ENCODE measurements at regions not wholly inside any gene's neighbourhood (a gene's known extent, or its start where the extent isn't known, plus 50 kb on each side); places are given as distances from the start of the nearest gene placed in this dataset.

DNA sequence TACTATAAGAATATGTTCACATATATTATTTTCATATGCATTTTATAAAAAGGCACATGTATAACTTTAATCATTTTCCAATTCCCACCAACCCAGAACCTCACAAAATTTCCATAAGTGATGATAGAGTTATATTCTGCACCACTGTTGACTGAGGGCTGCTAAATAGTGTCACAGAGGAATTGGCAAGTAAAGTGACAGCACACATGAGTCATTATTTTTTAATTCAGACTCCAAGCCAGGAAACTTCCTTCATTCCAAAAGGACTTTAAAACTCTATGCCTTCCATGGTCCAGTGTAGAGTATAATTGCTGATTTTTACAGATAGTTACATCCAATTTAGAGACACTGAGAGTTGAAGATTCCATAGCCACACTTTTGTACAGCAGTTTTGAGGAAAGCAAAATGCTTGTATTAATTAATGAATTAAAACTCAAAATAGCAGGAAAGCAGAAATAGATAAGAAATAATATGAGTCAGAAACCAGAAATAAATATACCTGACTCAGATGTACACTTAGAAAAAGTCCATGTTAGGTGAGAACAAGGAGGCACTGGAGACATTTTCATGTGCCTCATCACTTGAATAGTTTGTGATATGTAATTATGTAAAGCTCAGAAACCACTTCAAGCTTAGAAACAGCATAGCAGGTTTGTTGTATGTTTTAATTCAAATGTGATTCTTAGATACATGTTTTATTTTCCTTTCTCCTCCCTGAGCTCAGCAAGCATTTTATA is 425.2 kb upstream of the OPRM1 start:
- TF ChIP-seq, protein P1, sequence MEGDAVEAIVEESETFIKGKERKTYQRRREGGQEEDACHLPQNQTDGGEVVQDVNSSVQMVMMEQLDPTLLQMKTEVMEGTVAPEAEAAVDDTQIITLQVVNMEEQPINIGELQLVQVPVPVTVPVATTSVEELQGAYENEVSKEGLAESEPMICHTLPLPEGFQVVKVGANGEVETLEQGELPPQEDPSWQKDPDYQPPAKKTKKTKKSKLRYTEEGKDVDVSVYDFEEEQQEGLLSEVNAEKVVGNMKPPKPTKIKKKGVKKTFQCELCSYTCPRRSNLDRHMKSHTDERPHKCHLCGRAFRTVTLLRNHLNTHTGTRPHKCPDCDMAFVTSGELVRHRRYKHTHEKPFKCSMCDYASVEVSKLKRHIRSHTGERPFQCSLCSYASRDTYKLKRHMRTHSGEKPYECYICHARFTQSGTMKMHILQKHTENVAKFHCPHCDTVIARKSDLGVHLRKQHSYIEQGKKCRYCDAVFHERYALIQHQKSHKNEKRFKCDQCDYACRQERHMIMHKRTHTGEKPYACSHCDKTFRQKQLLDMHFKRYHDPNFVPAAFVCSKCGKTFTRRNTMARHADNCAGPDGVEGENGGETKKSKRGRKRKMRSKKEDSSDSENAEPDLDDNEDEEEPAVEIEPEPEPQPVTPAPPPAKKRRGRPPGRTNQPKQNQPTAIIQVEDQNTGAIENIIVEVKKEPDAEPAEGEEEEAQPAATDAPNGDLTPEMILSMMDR (CRISPR knock-in tag; IDR thresholded peaks at IDR 0.05), result no peak
- no peak for TF ChIP-seq ZNF292 (CRISPR knock-in tag; IDR thresholded peaks at IDR 0.05; ENCODE audit: borderline replicate concordance, low read depth)
- TF ChIP-seq SMC3 (IDR thresholded peaks at IDR 0.05; ENCODE audit: low read length), result no peak
- TF ChIP-seq EZH2 (conservative IDR thresholded peaks at IDR 0.05; ENCODE audit: low read depth, low read length), result no peak
- TF ChIP-seq NFE2L1 (CRISPR knock-in tag; IDR thresholded peaks at IDR 0.05; ENCODE audit: borderline replicate concordance), result no peak
- no peak for TF ChIP-seq DNMT1 (CRISPR knock-in tag; IDR thresholded peaks at IDR 0.05)
- TF ChIP-seq RAD21 (CRISPR knock-in tag; IDR thresholded peaks at IDR 0.05), result no peak
- TF ChIP-seq, protein P2, sequence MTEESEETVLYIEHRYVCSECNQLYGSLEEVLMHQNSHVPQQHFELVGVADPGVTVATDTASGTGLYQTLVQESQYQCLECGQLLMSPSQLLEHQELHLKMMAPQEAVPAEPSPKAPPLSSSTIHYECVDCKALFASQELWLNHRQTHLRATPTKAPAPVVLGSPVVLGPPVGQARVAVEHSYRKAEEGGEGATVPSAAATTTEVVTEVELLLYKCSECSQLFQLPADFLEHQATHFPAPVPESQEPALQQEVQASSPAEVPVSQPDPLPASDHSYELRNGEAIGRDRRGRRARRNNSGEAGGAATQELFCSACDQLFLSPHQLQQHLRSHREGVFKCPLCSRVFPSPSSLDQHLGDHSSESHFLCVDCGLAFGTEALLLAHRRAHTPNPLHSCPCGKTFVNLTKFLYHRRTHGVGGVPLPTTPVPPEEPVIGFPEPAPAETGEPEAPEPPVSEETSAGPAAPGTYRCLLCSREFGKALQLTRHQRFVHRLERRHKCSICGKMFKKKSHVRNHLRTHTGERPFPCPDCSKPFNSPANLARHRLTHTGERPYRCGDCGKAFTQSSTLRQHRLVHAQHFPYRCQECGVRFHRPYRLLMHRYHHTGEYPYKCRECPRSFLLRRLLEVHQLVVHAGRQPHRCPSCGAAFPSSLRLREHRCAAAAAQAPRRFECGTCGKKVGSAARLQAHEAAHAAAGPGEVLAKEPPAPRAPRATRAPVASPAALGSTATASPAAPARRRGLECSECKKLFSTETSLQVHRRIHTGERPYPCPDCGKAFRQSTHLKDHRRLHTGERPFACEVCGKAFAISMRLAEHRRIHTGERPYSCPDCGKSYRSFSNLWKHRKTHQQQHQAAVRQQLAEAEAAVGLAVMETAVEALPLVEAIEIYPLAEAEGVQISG (CRISPR knock-in tag; IDR thresholded peaks at IDR 0.05), result no peak
